Ovary (tissue), 3 donors: ENCODE measurements at regions not wholly inside any gene's neighbourhood (a gene's known extent, or its start where the extent isn't known, plus 50 kb on each side); places are given as distances from the start of the nearest gene placed in this dataset.

Experiments
- CTCF ChIP-seq, 3 donors: fragments of 450-650 bp in 2 of 3; fragments of 200-600 bp in 1 of 3; IDR thresholded peaks; one replicate each; pipeline versions ENCODE4 v1.5.1 to v1.8.0; 2016 to 2022; ENCODE audit warnings: antibody characterized with exemption in 3 of 3, mild to moderate bottlenecking in 1 of 3
- POLR2A ChIP-seq: fragments of 450-650 bp; IDR thresholded peaks from one replicate; pipeline ENCODE4 v1.6.1; 2017; ENCODE audit warnings: antibody characterized with exemption, mild to moderate bottlenecking, moderate library complexity
- donor health status: DM: no; HTN: no; CAD: no.

GRCh38 chr5:82777106-82777505, 300.1 kb downstream of the TMEM167A start:
- TF ChIP-seq CTCF (IDR thresholded peaks at IDR 0.05) (no peak), POLR2A (no peak)
